HEK293 (cell line): ENCODE measurements at regions not wholly inside any gene's neighbourhood (a gene's known extent, or its start where the extent isn't known, plus 50 kb on each side); places are given as distances from the start of the nearest gene placed in this dataset.

Source experiments
- CTCF ChIA-PET: fragments of 350-600 bp; formaldehyde crosslinking; extraction: SDS; loops from one replicate; lab custom pipeline; 2021; ENCODE audit warnings: antibody characterized with exemption; lab: Yijun Ruan, JAX
- POLR2A ChIA-PET: fragments of 300-600 bp; formaldehyde crosslinking; extraction: SDS; loops from one replicate; lab custom pipeline; 2020; ENCODE audit warnings: antibody characterized with exemption, inconsistent platforms; lab: Yijun Ruan, JAX
- H3K27ac ChIP-seq: fragments of 200-500 bp; sonication (Bioruptor generic); 2 replicates; pipeline ENCODE4 v1.5.1; 2014; ENCODE audit warnings: low read depth, low read length, control low read depth, inconsistent platforms; ENCODE audit errors: extremely low read depth
- H3K36me3 ChIP-seq, 2 experiments: fragments of 200-500 bp in 1 of 2; sonication (Bioruptor generic) in 1 of 2; 1 replicate in 1 of 2; 2 replicates in 1 of 2; pipeline ENCODE4 v1.5.1; 2014 to 2017; ENCODE audit warnings: inconsistent platforms in 2 of 2, low read length in 2 of 2; ENCODE audit not compliant: control insufficient read depth in 2 of 2, insufficient read depth in 1 of 2
- H3K4me1 ChIP-seq: fragments of 200-500 bp; sonication (Bioruptor generic); 2 replicates; pipeline ENCODE4 v1.5.1; 2014; ENCODE audit warnings: mild to moderate bottlenecking, low read length, inconsistent platforms; ENCODE audit not compliant: control insufficient read depth, insufficient read depth
- H3K4me3 ChIP-seq: 2 replicates; pipeline ENCODE4 v1.5.1; 2011; ENCODE audit warnings: low read depth, mild to moderate bottlenecking, control low read depth, low read length, moderate library complexity
- H3K9me3 ChIP-seq: fragments of 200-500 bp; sonication (Bioruptor generic); 2 replicates; pipeline ENCODE4 v1.5.1; 2014; ENCODE audit warnings: low read depth, low read length, inconsistent platforms; ENCODE audit not compliant: control insufficient read depth, insufficient read depth
- EGR2 ChIP-seq: fragments of 450-650 bp; formaldehyde crosslinking; IDR thresholded peaks from 2 replicates; pipeline ENCODE4 v1.5.1; 2016; ENCODE audit warnings: low read depth, missing biosample characterization, missing genetic modification characterization
- FEZF1 ChIP-seq: fragments of 450-650 bp; formaldehyde crosslinking; IDR thresholded peaks from 2 replicates; pipeline ENCODE4 v1.5.1; 2016; ENCODE audit warnings: missing biosample characterization, missing genetic modification characterization
- KLF7 ChIP-seq: fragments of 450-650 bp; formaldehyde crosslinking; IDR thresholded peaks from 2 replicates; pipeline ENCODE4 v1.5.1; 2016; ENCODE audit warnings: missing biosample characterization, missing genetic modification characterization, borderline replicate concordance
- ZEB2 ChIP-seq: fragments of 450-650 bp; formaldehyde crosslinking; IDR thresholded peaks from 2 replicates; pipeline ENCODE4 v1.5.1; 2016; ENCODE audit warnings: missing biosample characterization, missing genetic modification characterization
- ZNF239 ChIP-seq: fragments of 450-650 bp; formaldehyde crosslinking; IDR thresholded peaks from 2 replicates; pipeline ENCODE4 v1.5.1; 2016; ENCODE audit warnings: missing biosample characterization, missing genetic modification characterization
- ZNF324 ChIP-seq: fragments of 450-650 bp; formaldehyde crosslinking; IDR thresholded peaks from 2 replicates; pipeline ENCODE4 v1.5.1; 2016; ENCODE audit warnings: missing biosample characterization, missing genetic modification characterization
- ZNF530 ChIP-seq: fragments of 450-650 bp; formaldehyde crosslinking; IDR thresholded peaks from 2 replicates; pipeline ENCODE4 v1.5.1; 2016; ENCODE audit warnings: low read depth, missing biosample characterization, missing genetic modification characterization
- ZNF571 ChIP-seq: fragments of 450-650 bp; formaldehyde crosslinking; IDR thresholded peaks from 2 replicates; pipeline ENCODE4 v1.5.0; 2017; ENCODE audit warnings: missing biosample characterization, missing genetic modification characterization
- TF ChIP-seq, protein P1 (sequence below): fragments of 450-650 bp; formaldehyde crosslinking; IDR thresholded peaks from 2 replicates; pipeline ENCODE4 v1.5.1; 2016; ENCODE audit warnings: missing biosample characterization, missing genetic modification characterization
- TF ChIP-seq, protein P2 (sequence below): sonication (generic); formaldehyde crosslinking; IDR thresholded peaks from 2 replicates; pipeline ENCODE4 v1.8.1; 2022; ENCODE audit warnings: mild to moderate bottlenecking, moderate library complexity, missing genetic modification reagents
- TF ChIP-seq, protein P3 (sequence below): fragments of 450-650 bp; formaldehyde crosslinking; IDR thresholded peaks from 2 replicates; pipeline ENCODE4 v1.5.1; 2016; ENCODE audit warnings: missing biosample characterization, missing genetic modification characterization
- TF ChIP-seq, protein P4 (sequence below): fragments of 450-650 bp; formaldehyde crosslinking; IDR thresholded peaks from 2 replicates; pipeline ENCODE4 v1.5.0; 2017; ENCODE audit warnings: missing biosample characterization, missing genetic modification characterization, borderline replicate concordance
- TF ChIP-seq, protein P5 (sequence below): fragments of 450-650 bp; formaldehyde crosslinking; optimal IDR thresholded peaks from 2 replicates; pipeline ENCODE3; 2016; ENCODE audit warnings: missing biosample characterization, mild to moderate bottlenecking, missing genetic modification characterization

DNA sequence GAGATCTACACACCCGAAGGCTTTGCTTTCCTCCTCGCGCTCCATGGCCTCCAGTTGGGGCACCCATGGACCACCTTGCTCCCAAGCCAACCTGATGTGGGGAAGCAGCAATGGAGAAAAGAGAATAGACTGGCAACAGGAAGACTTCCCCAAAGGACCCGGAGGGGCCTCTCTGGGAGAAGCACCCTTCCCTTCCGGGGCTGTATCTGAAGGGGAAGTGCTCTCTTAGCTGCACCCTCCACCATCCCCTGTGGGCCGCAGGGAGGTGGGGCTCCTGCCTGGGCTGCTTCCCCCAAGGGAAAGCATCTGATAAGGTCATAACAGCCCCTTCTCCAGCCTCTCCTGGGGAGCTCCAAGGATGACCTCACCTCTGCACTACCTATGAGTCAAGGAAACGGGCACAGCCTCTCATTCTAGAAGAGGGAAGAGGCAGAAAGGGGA is 100.2 kb downstream of the RIPK4 start:
- POLR2A ChIA-PET = no interaction called here
- H3K36me3 ChIP-seq = no peaks in the 10 kb centered on the region
- TF ChIP-seq ZNF530 (tag by site-specific recombination) = no peak
- no peak for TF ChIP-seq ZNF571 (tag by site-specific recombination)
- TF ChIP-seq, protein P1, sequence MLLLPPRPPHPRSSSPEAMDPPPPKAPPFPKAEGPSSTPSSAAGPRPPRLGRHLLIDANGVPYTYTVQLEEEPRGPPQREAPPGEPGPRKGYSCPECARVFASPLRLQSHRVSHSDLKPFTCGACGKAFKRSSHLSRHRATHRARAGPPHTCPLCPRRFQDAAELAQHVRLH = no peak
- TF ChIP-seq ZNF239 (tag by site-specific recombination) = no peak
- TF ChIP-seq, protein P2, sequence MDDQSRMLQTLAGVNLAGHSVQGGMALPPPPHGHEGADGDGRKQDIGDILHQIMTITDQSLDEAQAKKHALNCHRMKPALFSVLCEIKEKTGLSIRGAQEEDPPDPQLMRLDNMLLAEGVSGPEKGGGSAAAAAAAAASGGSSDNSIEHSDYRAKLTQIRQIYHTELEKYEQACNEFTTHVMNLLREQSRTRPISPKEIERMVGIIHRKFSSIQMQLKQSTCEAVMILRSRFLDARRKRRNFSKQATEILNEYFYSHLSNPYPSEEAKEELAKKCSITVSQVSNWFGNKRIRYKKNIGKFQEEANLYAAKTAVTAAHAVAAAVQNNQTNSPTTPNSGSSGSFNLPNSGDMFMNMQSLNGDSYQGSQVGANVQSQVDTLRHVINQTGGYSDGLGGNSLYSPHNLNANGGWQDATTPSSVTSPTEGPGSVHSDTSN (CRISPR knock-in tag) = no peak
- TF ChIP-seq, protein P3, sequence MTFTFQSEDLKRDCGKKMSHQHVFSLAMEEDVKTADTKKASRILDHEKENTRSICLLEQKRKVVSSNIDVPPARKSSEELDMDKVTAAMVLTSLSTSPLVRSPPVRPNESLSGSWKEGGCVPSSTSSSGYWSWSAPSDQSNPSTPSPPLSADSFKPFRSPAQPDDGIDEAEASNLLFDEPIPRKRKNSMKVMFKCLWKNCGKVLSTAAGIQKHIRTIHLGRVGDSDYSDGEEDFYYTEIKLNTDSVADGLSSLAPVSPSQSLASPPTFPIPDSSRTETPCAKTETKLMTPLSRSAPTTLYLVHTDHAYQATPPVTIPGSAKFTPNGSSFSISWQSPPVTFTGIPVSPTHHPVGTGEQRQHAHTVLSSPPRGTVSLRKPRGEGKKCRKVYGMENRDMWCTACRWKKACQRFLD (tag by site-specific recombination) = no peak
- TF ChIP-seq ZEB2 (tag by site-specific recombination) = no peak
- TF ChIP-seq, all 188 proteins: peak for 0
- no peak overlapping the region for H3K27ac ChIP-seq
- no peaks in the 10 kb centered on the region for H3K9me3 ChIP-seq
- H3K4me1 ChIP-seq = no peaks in the 10 kb centered on the region
- H3K4me3 ChIP-seq = no peak overlapping the region
- CTCF ChIA-PET = no interaction called here

DNA sequence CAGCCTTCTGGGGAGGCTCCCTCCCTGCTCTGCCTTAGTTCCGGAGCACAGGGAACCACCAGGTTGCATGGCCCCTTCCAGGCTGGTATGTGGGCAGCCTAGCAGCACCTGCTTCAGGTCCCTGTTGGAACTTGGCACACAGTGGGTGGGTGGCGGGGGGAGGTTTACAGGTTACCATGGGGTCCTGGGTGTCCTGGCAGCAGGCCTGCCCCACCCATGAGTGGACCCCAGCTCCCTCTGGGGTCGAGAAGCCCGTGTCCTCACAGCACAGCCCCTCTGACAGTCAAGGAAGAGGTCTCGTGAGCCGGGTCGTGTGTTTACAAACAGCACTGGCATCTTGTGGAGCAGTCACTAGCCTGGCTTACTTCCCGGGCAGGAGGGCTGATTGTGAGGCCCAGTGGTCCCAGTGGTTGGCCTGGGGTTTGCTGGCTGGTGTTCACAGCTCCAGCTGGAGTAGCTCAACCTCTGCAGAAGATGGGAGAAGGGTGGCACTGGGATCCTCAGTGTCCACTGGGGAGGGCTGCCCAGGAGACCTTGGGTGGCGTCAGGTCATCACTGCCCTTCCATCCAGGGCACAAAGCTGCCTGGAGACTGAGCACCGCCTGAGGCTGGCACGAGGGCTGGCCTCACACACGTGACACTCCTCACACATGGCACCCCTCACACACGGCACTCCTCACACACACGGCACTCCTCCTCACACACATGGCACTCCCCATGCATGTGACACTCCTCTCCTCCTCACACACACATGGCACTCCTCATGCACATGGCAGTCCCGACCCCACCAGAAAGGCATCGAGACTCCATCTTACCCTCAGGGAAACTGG is 100.9 kb downstream of the RIPK4 start:
- Histone ChIP-seq H3K27ac (no peak overlapping the region), H3K4me1 (no peaks in the 10 kb centered on the region), H3K36me3 (no peaks in the 10 kb centered on the region), H3K9me3 (no peaks in the 10 kb centered on the region)
- TF ChIP-seq, protein P4, sequence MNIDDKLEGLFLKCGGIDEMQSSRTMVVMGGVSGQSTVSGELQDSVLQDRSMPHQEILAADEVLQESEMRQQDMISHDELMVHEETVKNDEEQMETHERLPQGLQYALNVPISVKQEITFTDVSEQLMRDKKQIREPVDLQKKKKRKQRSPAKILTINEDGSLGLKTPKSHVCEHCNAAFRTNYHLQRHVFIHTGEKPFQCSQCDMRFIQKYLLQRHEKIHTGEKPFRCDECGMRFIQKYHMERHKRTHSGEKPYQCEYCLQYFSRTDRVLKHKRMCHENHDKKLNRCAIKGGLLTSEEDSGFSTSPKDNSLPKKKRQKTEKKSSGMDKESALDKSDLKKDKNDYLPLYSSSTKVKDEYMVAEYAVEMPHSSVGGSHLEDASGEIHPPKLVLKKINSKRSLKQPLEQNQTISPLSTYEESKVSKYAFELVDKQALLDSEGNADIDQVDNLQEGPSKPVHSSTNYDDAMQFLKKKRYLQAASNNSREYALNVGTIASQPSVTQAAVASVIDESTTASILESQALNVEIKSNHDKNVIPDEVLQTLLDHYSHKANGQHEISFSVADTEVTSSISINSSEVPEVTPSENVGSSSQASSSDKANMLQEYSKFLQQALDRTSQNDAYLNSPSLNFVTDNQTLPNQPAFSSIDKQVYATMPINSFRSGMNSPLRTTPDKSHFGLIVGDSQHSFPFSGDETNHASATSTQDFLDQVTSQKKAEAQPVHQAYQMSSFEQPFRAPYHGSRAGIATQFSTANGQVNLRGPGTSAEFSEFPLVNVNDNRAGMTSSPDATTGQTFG = 0 out of 2 replicates have a peak, but pooled peaks have one; percentile 45
- no peak for TF ChIP-seq FEZF1 (tag by site-specific recombination)
- TF ChIP-seq, all 188 proteins: peak for 1
- ChIA-PET POLR2A (no interaction called here), CTCF (no interaction called here)
- H3K4me3 ChIP-seq = no peak overlapping the region

DNA sequence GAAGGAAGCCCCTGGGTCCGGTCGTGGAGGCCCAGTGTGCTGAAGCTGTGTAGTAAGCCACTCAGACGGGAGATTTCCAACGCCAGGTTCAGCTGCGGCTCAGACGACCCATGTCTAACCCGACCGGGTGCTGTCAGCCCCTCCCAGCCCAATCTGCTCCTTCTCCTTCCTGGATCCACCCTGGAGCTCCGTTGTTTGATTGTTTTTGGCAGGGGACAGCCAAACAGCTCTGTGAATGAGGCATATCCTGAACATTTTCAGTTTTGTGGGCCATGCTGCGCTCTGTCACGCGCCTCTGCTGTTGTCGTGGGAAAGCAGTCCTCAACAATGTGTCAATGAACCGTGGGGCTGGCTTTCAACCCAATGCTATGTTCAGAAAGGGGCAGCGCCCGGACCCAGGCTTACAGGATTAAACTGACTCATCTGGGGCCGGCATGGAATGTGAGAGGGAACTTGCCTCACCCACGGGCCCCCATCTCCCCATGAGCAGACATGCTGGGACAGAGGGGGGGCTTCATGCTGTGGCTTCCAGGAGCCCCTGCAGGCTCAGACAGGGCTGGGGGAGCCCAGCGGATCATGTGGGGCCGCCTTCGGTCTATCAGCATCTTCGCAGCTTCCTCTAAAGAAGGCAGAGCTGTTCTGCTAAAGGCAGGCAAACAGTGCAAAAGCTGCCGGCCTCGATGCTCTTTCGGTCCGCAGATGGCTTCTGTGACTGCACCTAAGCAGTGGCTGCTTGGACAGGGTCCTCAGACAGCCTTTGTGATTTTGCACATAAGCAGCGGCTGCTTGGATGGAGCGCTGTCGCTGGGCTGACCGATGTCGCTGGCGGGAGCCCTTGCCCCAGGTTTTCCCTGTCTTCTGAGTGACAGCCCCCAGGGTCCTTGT is 101.7 kb downstream of the RIPK4 start:
- H3K4me3 ChIP-seq = no peak overlapping the region
- no peak overlapping the region for H3K27ac ChIP-seq
- no peak for TF ChIP-seq ZNF324 (tag by site-specific recombination)
- no peak for TF ChIP-seq EGR2
- TF ChIP-seq, protein P5, sequence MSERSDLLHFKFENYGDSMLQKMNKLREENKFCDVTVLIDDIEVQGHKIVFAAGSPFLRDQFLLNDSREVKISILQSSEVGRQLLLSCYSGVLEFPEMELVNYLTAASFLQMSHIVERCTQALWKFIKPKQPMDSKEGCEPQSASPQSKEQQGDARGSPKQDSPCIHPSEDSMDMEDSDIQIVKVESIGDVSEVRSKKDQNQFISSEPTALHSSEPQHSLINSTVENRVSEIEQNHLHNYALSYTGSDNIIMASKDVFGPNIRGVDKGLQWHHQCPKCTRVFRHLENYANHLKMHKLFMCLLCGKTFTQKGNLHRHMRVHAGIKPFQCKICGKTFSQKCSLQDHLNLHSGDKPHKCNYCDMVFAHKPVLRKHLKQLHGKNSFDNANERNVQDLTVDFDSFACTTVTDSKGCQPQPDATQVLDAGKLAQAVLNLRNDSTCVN (tag by site-specific recombination) = no peak
- TF ChIP-seq KLF7 (tag by site-specific recombination) = no peak
- CTCF ChIA-PET = interaction anchor here (0.7 kb wide), 1 partner anchor 131 kb away, joined by 3 read pairs; no protein-coding TSS in a partner anchor
- no peaks in the 10 kb centered on the region for H3K9me3 ChIP-seq
- H3K4me1 ChIP-seq = no peaks in the 10 kb centered on the region
- H3K36me3 ChIP-seq = no peaks in the 10 kb centered on the region
- POLR2A ChIA-PET = no interaction called here
